22Rv1 (cell line): ENCODE measurements at regions not wholly inside any gene's neighbourhood (a gene's known extent, or its start where the extent isn't known, plus 50 kb on each side); places are given as distances from the start of the nearest gene placed in this dataset.
A peak's percentile ranks its signal among the peaks of the same experiment; 100 is the strongest.

Source experiments
- H3K27ac ChIP-seq: fragments of 450-650 bp; 2 replicates; pipeline ENCODE4 v1.5.1; 2017
- ZFX ChIP-seq: fragments of 450-650 bp; IDR thresholded peaks from 2 replicates; pipeline ENCODE4 v1.6.1; 2017; ENCODE audit warnings: antibody characterized with exemption, borderline replicate concordance
- TF ChIP-seq, protein P1 (sequence below): fragments of 450-650 bp; IDR thresholded peaks from 2 replicates; pipeline ENCODE4 v1.5.1; 2017; ENCODE audit warnings: mild to moderate bottlenecking

DNA sequence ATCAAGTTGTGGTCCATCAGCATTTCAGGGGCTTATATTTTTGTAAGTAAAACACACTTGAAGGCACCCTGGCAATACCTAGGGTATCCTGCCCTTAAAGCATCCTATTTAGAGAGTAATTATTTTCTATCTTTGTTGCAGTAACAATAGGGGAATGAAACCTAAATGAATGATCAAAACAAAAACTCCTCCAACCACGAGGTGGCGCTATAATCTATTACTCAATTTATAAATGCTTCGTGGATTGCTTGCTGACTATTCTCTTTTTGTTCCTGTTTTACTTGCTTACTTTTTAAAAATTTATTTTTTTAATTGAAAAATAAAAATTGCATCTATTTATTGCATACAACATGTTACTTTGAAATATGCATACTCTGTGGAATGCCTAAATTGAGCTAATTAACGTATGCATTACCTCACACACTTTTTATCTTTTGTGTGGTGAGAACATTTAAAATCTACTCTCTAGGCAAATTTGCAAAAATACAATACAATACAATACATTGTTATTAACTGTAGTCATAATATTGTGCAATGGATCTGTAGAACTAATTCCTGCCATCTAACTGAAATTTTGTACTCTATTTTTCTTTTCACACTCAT, 147.7 kb upstream of the BMPER start:
- H3K27ac ChIP-seq = no peak overlapping the region
- no peak for TF ChIP-seq ZFX
- TF ChIP-seq, protein P1, sequence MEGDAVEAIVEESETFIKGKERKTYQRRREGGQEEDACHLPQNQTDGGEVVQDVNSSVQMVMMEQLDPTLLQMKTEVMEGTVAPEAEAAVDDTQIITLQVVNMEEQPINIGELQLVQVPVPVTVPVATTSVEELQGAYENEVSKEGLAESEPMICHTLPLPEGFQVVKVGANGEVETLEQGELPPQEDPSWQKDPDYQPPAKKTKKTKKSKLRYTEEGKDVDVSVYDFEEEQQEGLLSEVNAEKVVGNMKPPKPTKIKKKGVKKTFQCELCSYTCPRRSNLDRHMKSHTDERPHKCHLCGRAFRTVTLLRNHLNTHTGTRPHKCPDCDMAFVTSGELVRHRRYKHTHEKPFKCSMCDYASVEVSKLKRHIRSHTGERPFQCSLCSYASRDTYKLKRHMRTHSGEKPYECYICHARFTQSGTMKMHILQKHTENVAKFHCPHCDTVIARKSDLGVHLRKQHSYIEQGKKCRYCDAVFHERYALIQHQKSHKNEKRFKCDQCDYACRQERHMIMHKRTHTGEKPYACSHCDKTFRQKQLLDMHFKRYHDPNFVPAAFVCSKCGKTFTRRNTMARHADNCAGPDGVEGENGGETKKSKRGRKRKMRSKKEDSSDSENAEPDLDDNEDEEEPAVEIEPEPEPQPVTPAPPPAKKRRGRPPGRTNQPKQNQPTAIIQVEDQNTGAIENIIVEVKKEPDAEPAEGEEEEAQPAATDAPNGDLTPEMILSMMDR = peak; percentile 90

DNA sequence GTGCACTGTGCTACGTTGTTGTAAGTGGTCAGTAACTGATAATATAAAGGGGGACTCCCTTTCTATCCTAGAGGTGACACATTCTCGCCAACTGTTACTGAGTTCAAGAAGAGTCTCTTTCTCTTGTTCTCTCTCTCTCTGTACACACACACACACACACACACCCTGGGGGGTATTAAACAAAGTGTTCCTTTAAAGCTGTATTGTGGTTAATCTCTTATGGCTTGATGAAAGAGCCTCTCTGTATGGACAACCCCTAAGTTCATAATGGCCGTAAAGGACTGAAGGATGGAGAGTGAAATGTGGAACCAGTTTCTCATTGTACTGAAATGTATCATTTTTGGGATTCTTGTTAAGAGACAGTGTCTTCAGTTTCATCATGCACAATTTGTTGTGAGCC, 145.2 kb upstream of the BMPER start:
- TF ChIP-seq, protein P1 = no peak
- no peak for TF ChIP-seq ZFX
- no peak overlapping the region for H3K27ac ChIP-seq

GRCh38 chr7:33760834-33761233, 144.5 kb upstream of the BMPER start:
- TF ChIP-seq, protein P1 = no peak
- no peak for TF ChIP-seq ZFX
- no peak overlapping the region for H3K27ac ChIP-seq

- H3K27ac ChIP-seq = no peak overlapping the region
- TF ChIP-seq, protein P1 = no peak
Measured at GRCh38 chr7:33761449-33762080, 143.8 kb upstream of the BMPER start.

DNA sequence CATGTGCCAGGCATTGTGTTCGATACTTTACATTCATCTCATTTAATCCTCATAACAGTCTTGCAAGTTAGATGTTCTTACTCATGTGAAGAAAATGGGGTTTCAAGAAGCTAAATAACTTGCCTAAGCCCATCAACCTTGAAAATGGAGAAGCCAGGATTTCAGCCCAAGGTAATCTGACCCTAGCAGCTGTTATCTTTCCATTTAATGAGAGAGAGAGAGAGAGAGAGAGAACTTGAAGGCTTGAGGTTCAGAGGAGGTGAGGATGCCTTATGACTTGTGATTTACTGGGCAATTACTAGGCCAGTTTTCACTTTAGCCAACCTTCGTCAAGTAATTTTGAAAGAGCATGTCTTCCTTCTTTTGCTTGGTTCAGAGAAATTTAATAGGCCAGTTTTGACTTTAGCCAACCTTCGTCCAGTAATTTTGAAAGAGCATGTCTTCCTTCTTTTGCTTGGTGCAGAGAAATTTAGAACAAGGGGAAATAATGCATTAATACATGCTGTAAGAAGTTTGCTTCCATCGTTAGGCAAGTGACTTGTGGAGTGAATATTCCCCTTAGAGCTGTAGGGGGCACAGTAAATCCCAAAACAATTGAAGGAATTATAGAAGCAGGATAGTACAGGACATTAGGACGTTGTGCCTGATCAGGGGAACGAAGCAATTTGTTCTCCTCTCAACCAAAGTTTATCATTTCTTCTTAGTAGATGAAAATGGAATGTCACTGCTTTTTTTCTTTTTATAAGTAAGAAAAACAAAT, 143.0 kb upstream of the BMPER start:
- TF ChIP-seq ZFX = no peak
- TF ChIP-seq, protein P1 = no peak
- H3K27ac ChIP-seq = no peak overlapping the region

DNA sequence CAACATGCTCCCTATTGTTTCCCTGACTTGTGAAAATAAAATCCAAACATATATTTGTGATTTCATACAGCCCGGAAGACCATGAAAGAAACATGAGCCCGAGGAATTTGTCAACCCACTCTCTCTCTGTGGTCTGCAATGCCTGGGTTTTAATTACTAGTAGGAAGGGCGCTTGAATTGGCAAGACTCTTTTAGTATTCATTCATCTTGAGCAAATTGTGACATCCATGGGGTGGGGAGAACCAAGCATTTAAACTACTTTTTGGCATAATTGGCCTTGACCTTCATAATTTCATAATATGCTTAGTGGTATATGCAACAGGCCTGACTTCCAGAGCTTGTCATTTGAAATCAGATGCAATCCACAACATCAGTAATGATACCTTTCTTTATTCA, 142.4 kb upstream of the BMPER start:
- H3K27ac ChIP-seq = no peak overlapping the region
- TF ChIP-seq, protein P1 = no peak
- no peak for TF ChIP-seq ZFX
